Panc1 (cell line): ENCODE measurements at regions not wholly inside any gene's neighbourhood (a gene's known extent, or its start where the extent isn't known, plus 50 kb on each side); places are given as distances from the start of the nearest gene placed in this dataset.

ENCODE experiments used
- ATAC-seq: fragments of 200-7000 bp; cut with Tn5 transposase; 2 replicates; pipeline ENCODE4 v1.9.1; 2020; ENCODE audit warnings: mild to moderate bottlenecking, moderate library complexity
- BruUV-seq: library from RNA; stranded (reverse); fragments of 400-500 nt; replicated peaks from 2 replicates; lab custom pipeline; 2021; lab: Mats Ljungman, UMichigan
- CTCF ChIA-PET: fragments of 300-600 bp; sonication (Branson Sonifier 250); formaldehyde crosslinking; loops from one replicate; lab custom pipeline; 2022; ENCODE audit warnings: antibody characterized with exemption; lab: Charles Lee
- POLR2A ChIA-PET: fragments of 300-600 bp; sonication (Branson Sonifier 250); formaldehyde crosslinking; loops from one replicate; lab custom pipeline; 2022; ENCODE audit warnings: antibody characterized with exemption; lab: Charles Lee
- DNase-seq: peaks from one replicate; pipeline ENCODE4 v3.0.0-alpha.2; 2010; ENCODE audit warnings: low read depth, low spot score
- H3K27ac ChIP-seq: 2 replicates; pipeline ENCODE4 v1.5.1; 2011; ENCODE audit warnings: mild to moderate bottlenecking, low read length, inconsistent platforms
- H3K27me3 ChIP-seq: fragments of 200-500 bp; sonication (Bioruptor generic); 2 replicates; pipeline ENCODE4 v1.6.0; 2014; ENCODE audit warnings: low read length, inconsistent platforms; ENCODE audit not compliant: control insufficient read depth, insufficient read depth
- H3K36me3 ChIP-seq: fragments of 200-500 bp; sonication (Bioruptor generic); 2 replicates; pipeline ENCODE4 v1.5.1; 2014; ENCODE audit warnings: inconsistent platforms, mild to moderate bottlenecking, low read length, moderate library complexity; ENCODE audit not compliant: control insufficient read depth, insufficient read depth
- H3K4me1 ChIP-seq: 2 replicates; pipeline ENCODE4 v1.5.1; 2011; ENCODE audit warnings: inconsistent platforms, mild to moderate bottlenecking, low read length, moderate library complexity; ENCODE audit not compliant: control insufficient read depth, insufficient read depth
- H3K4me3 ChIP-seq, 2 experiments: 2 replicates each; pipeline ENCODE4 v1.5.1; 2011 to 2012; ENCODE audit warnings: low read depth in 2 of 2, low read length in 2 of 2, mild to moderate bottlenecking in 2 of 2, inconsistent platforms in 1 of 2, moderate library complexity in 1 of 2
- H3K9me3 ChIP-seq: fragments of 200-500 bp; sonication (Bioruptor generic); 2 replicates; pipeline ENCODE4 v1.5.1; 2014; ENCODE audit warnings: low read depth, mild to moderate bottlenecking, inconsistent platforms, low read length, moderate library complexity; ENCODE audit not compliant: control insufficient read depth, insufficient read depth
- POLR2AphosphoS5 ChIP-seq: IDR thresholded peaks from 2 replicates; pipeline ENCODE4 v1.6.1; 2012; ENCODE audit warnings: mild to moderate bottlenecking, low read depth, low read length, moderate library complexity
- SIN3A ChIP-seq: IDR thresholded peaks from 2 replicates; pipeline ENCODE4 v1.6.1; 2012; ENCODE audit warnings: low read depth, mild to moderate bottlenecking, low read length, moderate library complexity, borderline replicate concordance; ENCODE audit not compliant: insufficient read depth
- TCF7L2 ChIP-seq: IDR thresholded peaks from 2 replicates; pipeline ENCODE4 v1.6.1; 2011; ENCODE audit warnings: mild to moderate bottlenecking, low read depth, low read length, inconsistent platforms
- in situ Hi-C: cut with HindIII; loops from 2 replicates; pipeline ENCODE4 v1.10.0; 2016; ENCODE audit warnings: low sequenced_read_pairs, low pct_unique_long_range_greater_than_20kb
- intact Hi-C: fragments of 100-400 bp; cut with micrococcal nuclease; formaldehyde crosslinking; loops from one replicate; pipeline ENCODE4 v1.10.0; 2022; ENCODE audit not compliant: unreplicated experiment
- TF ChIP-seq, protein P1 (sequence below): fragments of 450-650 bp; IDR thresholded peaks from 2 replicates; pipeline ENCODE4 v1.5.1; 2017; ENCODE audit warnings: mild to moderate bottlenecking
- TF ChIP-seq, protein P2 (sequence below), 2 experiments: IDR thresholded peaks; 2 replicates each; pipeline ENCODE4 v1.6.1; 2011 to 2012; ENCODE audit warnings: low read depth in 2 of 2, control low read depth in 1 of 2, low read length in 1 of 2, mild to moderate bottlenecking in 1 of 2, moderate library complexity in 1 of 2; ENCODE audit not compliant: insufficient read depth in 1 of 2

DNA sequence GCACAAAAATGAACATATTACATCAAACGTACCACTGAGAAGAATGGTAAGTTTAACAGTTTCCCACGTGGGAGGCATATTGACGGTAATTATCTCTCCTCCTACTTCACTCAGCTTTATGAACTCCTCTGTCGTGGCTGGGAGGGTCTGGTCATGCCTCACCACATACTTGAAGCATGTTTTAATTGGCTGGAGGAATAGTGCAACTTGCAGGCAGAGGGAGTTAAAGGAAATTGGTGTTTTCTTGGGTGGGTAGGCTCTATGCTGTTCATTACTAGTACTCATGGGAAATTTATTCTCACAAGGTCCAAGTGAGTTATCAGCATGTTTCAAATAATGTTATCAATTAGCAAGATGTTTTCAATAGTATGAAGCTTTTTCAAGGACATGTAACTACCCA lies 767.0 kb downstream of the PLCL1 start:
- Histone ChIP-seq H3K4me3 (no peak overlapping the region), H3K27me3 (no peaks in the 10 kb centered on the region), H3K27ac (no peak overlapping the region), H3K4me1 (no peaks in the 10 kb centered on the region), H3K36me3 (no peaks in the 10 kb centered on the region), H3K9me3 (no peaks in the 10 kb centered on the region)
- CTCF ChIA-PET = no interaction called here
- intact Hi-C loops (no loop called here), in situ Hi-C loops (no loop called here)
- ATAC-seq = no peak
- no peak for DNase-seq
- TF ChIP-seq, protein P1, sequence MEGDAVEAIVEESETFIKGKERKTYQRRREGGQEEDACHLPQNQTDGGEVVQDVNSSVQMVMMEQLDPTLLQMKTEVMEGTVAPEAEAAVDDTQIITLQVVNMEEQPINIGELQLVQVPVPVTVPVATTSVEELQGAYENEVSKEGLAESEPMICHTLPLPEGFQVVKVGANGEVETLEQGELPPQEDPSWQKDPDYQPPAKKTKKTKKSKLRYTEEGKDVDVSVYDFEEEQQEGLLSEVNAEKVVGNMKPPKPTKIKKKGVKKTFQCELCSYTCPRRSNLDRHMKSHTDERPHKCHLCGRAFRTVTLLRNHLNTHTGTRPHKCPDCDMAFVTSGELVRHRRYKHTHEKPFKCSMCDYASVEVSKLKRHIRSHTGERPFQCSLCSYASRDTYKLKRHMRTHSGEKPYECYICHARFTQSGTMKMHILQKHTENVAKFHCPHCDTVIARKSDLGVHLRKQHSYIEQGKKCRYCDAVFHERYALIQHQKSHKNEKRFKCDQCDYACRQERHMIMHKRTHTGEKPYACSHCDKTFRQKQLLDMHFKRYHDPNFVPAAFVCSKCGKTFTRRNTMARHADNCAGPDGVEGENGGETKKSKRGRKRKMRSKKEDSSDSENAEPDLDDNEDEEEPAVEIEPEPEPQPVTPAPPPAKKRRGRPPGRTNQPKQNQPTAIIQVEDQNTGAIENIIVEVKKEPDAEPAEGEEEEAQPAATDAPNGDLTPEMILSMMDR = no peak
- TF ChIP-seq TCF7L2 (no peak), POLR2AphosphoS5 (no peak), SIN3A (no peak)
- TF ChIP-seq, protein P2, sequence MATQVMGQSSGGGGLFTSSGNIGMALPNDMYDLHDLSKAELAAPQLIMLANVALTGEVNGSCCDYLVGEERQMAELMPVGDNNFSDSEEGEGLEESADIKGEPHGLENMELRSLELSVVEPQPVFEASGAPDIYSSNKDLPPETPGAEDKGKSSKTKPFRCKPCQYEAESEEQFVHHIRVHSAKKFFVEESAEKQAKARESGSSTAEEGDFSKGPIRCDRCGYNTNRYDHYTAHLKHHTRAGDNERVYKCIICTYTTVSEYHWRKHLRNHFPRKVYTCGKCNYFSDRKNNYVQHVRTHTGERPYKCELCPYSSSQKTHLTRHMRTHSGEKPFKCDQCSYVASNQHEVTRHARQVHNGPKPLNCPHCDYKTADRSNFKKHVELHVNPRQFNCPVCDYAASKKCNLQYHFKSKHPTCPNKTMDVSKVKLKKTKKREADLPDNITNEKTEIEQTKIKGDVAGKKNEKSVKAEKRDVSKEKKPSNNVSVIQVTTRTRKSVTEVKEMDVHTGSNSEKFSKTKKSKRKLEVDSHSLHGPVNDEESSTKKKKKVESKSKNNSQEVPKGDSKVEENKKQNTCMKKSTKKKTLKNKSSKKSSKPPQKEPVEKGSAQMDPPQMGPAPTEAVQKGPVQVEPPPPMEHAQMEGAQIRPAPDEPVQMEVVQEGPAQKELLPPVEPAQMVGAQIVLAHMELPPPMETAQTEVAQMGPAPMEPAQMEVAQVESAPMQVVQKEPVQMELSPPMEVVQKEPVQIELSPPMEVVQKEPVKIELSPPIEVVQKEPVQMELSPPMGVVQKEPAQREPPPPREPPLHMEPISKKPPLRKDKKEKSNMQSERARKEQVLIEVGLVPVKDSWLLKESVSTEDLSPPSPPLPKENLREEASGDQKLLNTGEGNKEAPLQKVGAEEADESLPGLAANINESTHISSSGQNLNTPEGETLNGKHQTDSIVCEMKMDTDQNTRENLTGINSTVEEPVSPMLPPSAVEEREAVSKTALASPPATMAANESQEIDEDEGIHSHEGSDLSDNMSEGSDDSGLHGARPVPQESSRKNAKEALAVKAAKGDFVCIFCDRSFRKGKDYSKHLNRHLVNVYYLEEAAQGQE (IDR thresholded peaks at IDR 0.05; ENCODE audit: insufficient read depth in 1 of 2, low read depth in 2 of 2, low read length in 1 of 2) = no peak
- POLR2A ChIA-PET = no interaction called here
- no TSS peak for BruUV-seq

DNA sequence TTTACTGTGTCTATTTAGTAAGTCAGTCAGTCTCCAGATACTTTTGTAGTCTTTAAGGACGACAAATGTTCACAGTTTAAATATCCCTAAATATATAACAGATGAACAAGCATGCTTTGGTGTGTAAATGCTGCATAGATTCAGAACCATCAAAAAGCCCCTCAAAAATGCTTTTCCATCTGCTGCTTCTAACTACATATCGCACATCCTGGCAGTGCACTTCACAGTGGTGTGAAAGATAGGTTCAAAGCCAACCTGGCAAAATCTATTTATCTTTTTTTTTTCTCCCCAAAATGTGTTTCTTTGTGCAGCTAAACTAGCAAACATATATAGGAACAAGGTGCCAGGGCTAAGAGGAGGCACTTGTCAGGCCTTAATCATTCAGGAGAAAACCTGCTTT lies 753.8 kb downstream of the PLCL1 start:
- ATAC-seq (no peak), DNase-seq (no peak)
- H3K9me3 ChIP-seq = no peaks in the 10 kb centered on the region
- POLR2A ChIA-PET = no interaction called here
- H3K36me3 ChIP-seq = no peaks in the 10 kb centered on the region
- no peaks in the 10 kb centered on the region for H3K27me3 ChIP-seq
- intact Hi-C loops (no loop called here), in situ Hi-C loops (no loop called here)
- no peaks in the 10 kb centered on the region for H3K4me1 ChIP-seq
- CTCF ChIA-PET = no interaction called here
- no TSS peak for BruUV-seq
- no peak for TF ChIP-seq TCF7L2
- TF ChIP-seq POLR2AphosphoS5 = no peak
- TF ChIP-seq, protein P2 (IDR thresholded peaks at IDR 0.05; ENCODE audit: insufficient read depth in 1 of 2, low read depth in 2 of 2, low read length in 1 of 2) = no peak
- TF ChIP-seq, protein P1 = no peak
- no peak for TF ChIP-seq SIN3A
- H3K27ac ChIP-seq = no peak overlapping the region
- H3K4me3 ChIP-seq = no peak overlapping the region
